B cell (primary cell): ENCODE measurements at regions not wholly inside any gene's neighbourhood (a gene's known extent, or its start where the extent isn't known, plus 50 kb on each side); places are given as distances from the start of the nearest gene placed in this dataset.

Experiments used
- CTCF ChIP-seq: fragments of 200-600 bp; IDR thresholded peaks from one replicate; pipeline ENCODE4 v1.8.0; 2022; ENCODE audit warnings: antibody characterized with exemption, mild to moderate bottlenecking
- EZH2 ChIP-seq: IDR thresholded peaks from 2 replicates; pipeline ENCODE4 v1.6.1; 2012; ENCODE audit warnings: borderline replicate concordance, low read depth, mild to moderate bottlenecking, moderate library complexity, low read length; ENCODE audit not compliant: insufficient read depth, poor library complexity, severe bottlenecking

- TF ChIP-seq CTCF (no peak), EZH2 (no peak)
Measured at GRCh38 chr12:28759333-28759732, 389.7 kb upstream of the FAR2 start.
